Hematopoietic multipotent progenitor cell treated with erythropoietin and hydrocortisone succinate and interleukin-3 and kit ligand, for 17 days (in vitro differentiated cells): ENCODE measurements at regions not wholly inside any gene's neighbourhood (a gene's known extent, or its start where the extent isn't known, plus 50 kb on each side); places are given as distances from the start of the nearest gene placed in this dataset.
"Not testable (repeated sequence)": the region's sequence is repeated elsewhere in the genome, so short reads cannot be mapped to it uniquely, and the experiment has no call there.

ENCODE experiments used
- DNase-seq: peaks from one replicate; pipeline ENCODE4 v3.0.0-alpha.2; 2015; ENCODE audit warnings: low spot score

GRCh38 chr5:62837330-62837729 is 258.7 kb downstream of the LRRC70 start:
- not testable (repeated sequence) for DNase-seq

GRCh38 chr5:62829604-62829986 is 251.0 kb downstream of the LRRC70 start:
- DNase-seq: no peak

GRCh38 chr5:62828742-62829603 is 250.4 kb downstream of the LRRC70 start:
- no peak for DNase-seq

GRCh38 chr5:62825623-62826220 is 247.1 kb downstream of the LRRC70 start:
- no peak for DNase-seq

- no peak for DNase-seq
These were observed 246.3 kb downstream of the LRRC70 start for GRCh38 chr5:62824936-62825335.

- not testable (repeated sequence) for DNase-seq
These were observed 238.4 kb downstream of the LRRC70 start for GRCh38 chr5:62817043-62817442.

- no peak for DNase-seq
These were observed 236.4 kb downstream of the LRRC70 start for GRCh38 chr5:62814991-62815390.

GRCh38 chr5:62812621-62813255 is 234.1 kb downstream of the LRRC70 start:
- no peak for DNase-seq

GRCh38 chr5:62804819-62805218 is 226.2 kb downstream of the LRRC70 start:
- DNase-seq: not testable (repeated sequence)

GRCh38 chr5:62795926-62796325 is 217.3 kb downstream of the LRRC70 start:
- no peak for DNase-seq

- no peak for DNase-seq
These were observed 215.8 kb downstream of the LRRC70 start for GRCh38 chr5:62794456-62794855.

GRCh38 chr5:62791059-62791458 is 212.4 kb downstream of the LRRC70 start:
- DNase-seq: no peak

GRCh38 chr5:62790348-62790747 is 211.7 kb downstream of the LRRC70 start:
- no peak for DNase-seq

GRCh38 chr5:62786099-62786498 is 207.5 kb downstream of the LRRC70 start:
- DNase-seq: no peak

- no peak for DNase-seq
These were observed 207.0 kb downstream of the LRRC70 start for GRCh38 chr5:62785588-62785987.

- no peak for DNase-seq
These were observed 204.9 kb downstream of the LRRC70 start for GRCh38 chr5:62783374-62784057.

GRCh38 chr5:62780888-62781287 is 202.3 kb downstream of the LRRC70 start:
- no peak for DNase-seq

- no peak for DNase-seq
These were observed 201.6 kb downstream of the LRRC70 start for GRCh38 chr5:62780230-62780629.

GRCh38 chr5:62779010-62779422 is 200.4 kb downstream of the LRRC70 start:
- DNase-seq: peak; percentile 41

GRCh38 chr5:62778316-62779009 is 199.8 kb downstream of the LRRC70 start:
- no peak for DNase-seq

GRCh38 chr5:62777081-62777480 is 198.5 kb downstream of the LRRC70 start:
- DNase-seq: not testable (repeated sequence)

GRCh38 chr5:62776592-62776991 is 198.0 kb downstream of the LRRC70 start:
- DNase-seq: not testable (repeated sequence)
